ENCODE measurements at regions not wholly inside any gene's neighbourhood (a gene's known extent, or its start where the extent isn't known, plus 50 kb on each side); places are given as distances from the start of the nearest gene placed in this dataset.

- TF ChIP-seq, protein P1, sequence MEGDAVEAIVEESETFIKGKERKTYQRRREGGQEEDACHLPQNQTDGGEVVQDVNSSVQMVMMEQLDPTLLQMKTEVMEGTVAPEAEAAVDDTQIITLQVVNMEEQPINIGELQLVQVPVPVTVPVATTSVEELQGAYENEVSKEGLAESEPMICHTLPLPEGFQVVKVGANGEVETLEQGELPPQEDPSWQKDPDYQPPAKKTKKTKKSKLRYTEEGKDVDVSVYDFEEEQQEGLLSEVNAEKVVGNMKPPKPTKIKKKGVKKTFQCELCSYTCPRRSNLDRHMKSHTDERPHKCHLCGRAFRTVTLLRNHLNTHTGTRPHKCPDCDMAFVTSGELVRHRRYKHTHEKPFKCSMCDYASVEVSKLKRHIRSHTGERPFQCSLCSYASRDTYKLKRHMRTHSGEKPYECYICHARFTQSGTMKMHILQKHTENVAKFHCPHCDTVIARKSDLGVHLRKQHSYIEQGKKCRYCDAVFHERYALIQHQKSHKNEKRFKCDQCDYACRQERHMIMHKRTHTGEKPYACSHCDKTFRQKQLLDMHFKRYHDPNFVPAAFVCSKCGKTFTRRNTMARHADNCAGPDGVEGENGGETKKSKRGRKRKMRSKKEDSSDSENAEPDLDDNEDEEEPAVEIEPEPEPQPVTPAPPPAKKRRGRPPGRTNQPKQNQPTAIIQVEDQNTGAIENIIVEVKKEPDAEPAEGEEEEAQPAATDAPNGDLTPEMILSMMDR (conservative IDR thresholded peaks at IDR 0.05 in 1 of 2, IDR thresholded peaks at IDR 0.05 in 1 of 2; ENCODE audit: extremely low read depth in 1 of 2, insufficient read depth in 1 of 2, low read depth in 1 of 2, low read length in 2 of 2) = no peak
- no peak for TF ChIP-seq EZH2 (IDR thresholded peaks at IDR 0.05; ENCODE audit: borderline replicate concordance, low read length)
Measured at GRCh38 chr11:109785198-109785597, 308.0 kb upstream of the ZC3H12C start.
